Ishikawa (cell line): ENCODE measurements at regions not wholly inside any gene's neighbourhood (a gene's known extent, or its start where the extent isn't known, plus 50 kb on each side); places are given as distances from the start of the nearest gene placed in this dataset.

Experiments
- CEBPB ChIP-seq: IDR thresholded peaks from 2 replicates; pipeline ENCODE4 v1.6.1; 2012
- CREB1 ChIP-seq: IDR thresholded peaks from 2 replicates; pipeline ENCODE4 v1.6.1; 2012; ENCODE audit warnings: low read depth
- EGR1 ChIP-seq: IDR thresholded peaks from 2 replicates; pipeline ENCODE4 v1.6.1; 2012
- EP300 ChIP-seq: IDR thresholded peaks from 2 replicates; pipeline ENCODE4 v1.6.1; 2012; ENCODE audit warnings: borderline replicate concordance
- FOXM1 ChIP-seq: IDR thresholded peaks from 2 replicates; pipeline ENCODE4 v1.6.1; 2012; ENCODE audit warnings: low read depth, borderline replicate concordance
- NFIC ChIP-seq: IDR thresholded peaks from 2 replicates; pipeline ENCODE4 v1.6.1; 2012
- RAD21 ChIP-seq: IDR thresholded peaks from 2 replicates; pipeline ENCODE4 v1.6.1; 2012; ENCODE audit warnings: low read depth
- TAF1 ChIP-seq: IDR thresholded peaks from 2 replicates; pipeline ENCODE4 v1.6.1; 2012; ENCODE audit warnings: low read depth, mild to moderate bottlenecking
- TCF12 ChIP-seq: IDR thresholded peaks from 2 replicates; pipeline ENCODE4 v1.6.1; 2012; ENCODE audit warnings: low read depth
- TEAD4 ChIP-seq: IDR thresholded peaks from 2 replicates; pipeline ENCODE4 v1.6.1; 2012
- USF1 ChIP-seq: IDR thresholded peaks from 2 replicates; pipeline ENCODE4 v1.6.1; 2012
- YY1 ChIP-seq: IDR thresholded peaks from 2 replicates; pipeline ENCODE4 v1.6.1; 2012; ENCODE audit warnings: low read depth
- ZBTB7A ChIP-seq: IDR thresholded peaks from 2 replicates; pipeline ENCODE4 v1.6.1; 2012; ENCODE audit warnings: low read depth
- TF ChIP-seq, protein P1 (sequence below): IDR thresholded peaks from 2 replicates; pipeline ENCODE4 v1.6.1; 2012; ENCODE audit warnings: low read depth, mild to moderate bottlenecking
- TF ChIP-seq, protein P2 (sequence below): IDR thresholded peaks from 2 replicates; pipeline ENCODE4 v1.6.1; 2012

DNA sequence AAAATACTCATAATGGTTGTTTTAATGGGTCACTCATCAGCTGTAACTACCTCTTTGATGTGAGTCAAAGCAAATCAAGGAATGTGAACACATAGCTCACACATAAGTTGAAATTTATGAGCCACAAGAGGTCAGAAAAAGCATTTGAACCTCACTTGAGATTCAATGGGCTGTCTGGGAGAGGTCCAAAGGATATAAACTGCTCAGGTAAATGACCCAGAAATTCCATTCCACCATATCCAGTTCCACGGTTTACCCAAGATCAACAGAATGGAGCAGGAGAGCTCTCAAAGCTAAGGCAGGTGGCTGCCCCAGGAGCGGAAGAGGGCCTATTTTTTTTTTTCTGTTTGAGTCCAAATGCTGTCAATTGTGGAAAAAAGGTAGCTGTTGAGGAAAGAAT lies 464.1 kb downstream of the TNS1 start:
- TF ChIP-seq ZBTB7A = no peak
- no peak for TF ChIP-seq TCF12
- TF ChIP-seq TEAD4 = no peak

GRCh38 chr2:217535957-217536708 lies 466.7 kb downstream of the TNS1 start:
- TF ChIP-seq NFIC (no peak), TAF1 (no peak), USF1 (no peak), YY1 (no peak), TEAD4 (no peak), EP300 (no peak), EGR1 (no peak), ZBTB7A (no peak)

GRCh38 chr2:217530392-217531090 lies 472.3 kb downstream of the TNS1 start:
- TF ChIP-seq EGR1 (no peak), TEAD4 (no peak), ZBTB7A (no peak), FOXM1 (no peak), YY1 (no peak), RAD21 (no peak), EP300 (no peak), CREB1 (no peak), TCF12 (no peak), NFIC (no peak), TAF1 (no peak), USF1 (no peak), CEBPB (no peak)
- TF ChIP-seq, protein P1, sequence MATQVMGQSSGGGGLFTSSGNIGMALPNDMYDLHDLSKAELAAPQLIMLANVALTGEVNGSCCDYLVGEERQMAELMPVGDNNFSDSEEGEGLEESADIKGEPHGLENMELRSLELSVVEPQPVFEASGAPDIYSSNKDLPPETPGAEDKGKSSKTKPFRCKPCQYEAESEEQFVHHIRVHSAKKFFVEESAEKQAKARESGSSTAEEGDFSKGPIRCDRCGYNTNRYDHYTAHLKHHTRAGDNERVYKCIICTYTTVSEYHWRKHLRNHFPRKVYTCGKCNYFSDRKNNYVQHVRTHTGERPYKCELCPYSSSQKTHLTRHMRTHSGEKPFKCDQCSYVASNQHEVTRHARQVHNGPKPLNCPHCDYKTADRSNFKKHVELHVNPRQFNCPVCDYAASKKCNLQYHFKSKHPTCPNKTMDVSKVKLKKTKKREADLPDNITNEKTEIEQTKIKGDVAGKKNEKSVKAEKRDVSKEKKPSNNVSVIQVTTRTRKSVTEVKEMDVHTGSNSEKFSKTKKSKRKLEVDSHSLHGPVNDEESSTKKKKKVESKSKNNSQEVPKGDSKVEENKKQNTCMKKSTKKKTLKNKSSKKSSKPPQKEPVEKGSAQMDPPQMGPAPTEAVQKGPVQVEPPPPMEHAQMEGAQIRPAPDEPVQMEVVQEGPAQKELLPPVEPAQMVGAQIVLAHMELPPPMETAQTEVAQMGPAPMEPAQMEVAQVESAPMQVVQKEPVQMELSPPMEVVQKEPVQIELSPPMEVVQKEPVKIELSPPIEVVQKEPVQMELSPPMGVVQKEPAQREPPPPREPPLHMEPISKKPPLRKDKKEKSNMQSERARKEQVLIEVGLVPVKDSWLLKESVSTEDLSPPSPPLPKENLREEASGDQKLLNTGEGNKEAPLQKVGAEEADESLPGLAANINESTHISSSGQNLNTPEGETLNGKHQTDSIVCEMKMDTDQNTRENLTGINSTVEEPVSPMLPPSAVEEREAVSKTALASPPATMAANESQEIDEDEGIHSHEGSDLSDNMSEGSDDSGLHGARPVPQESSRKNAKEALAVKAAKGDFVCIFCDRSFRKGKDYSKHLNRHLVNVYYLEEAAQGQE = no peak
- TF ChIP-seq, protein P2, sequence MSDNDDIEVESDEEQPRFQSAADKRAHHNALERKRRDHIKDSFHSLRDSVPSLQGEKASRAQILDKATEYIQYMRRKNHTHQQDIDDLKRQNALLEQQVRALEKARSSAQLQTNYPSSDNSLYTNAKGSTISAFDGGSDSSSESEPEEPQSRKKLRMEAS = no peak

DNA sequence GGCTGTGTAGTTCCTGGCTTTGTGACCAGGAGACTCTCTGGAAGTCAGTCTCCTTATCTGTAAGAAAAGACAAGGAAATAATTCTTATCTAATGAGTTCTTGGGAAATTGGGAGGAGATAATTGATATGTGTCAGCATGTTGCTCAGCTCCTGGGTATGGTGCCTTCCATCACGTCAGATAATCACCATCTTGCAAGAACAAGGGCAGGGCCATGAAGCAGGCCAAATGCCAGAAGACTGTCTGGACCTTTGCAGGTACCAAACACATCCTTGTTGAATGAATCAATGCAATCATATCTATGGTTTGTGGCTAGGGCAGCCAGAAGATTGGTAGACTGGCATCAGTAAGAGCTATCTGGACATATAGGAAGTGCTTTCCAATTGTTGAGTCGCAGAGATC lies 473.5 kb downstream of the TNS1 start:
- TF ChIP-seq FOXM1 (no peak), EP300 (no peak), YY1 (no peak), EGR1 (no peak), NFIC (no peak), TCF12 (no peak), TEAD4 (no peak), RAD21 (no peak), CREB1 (no peak), CEBPB (no peak), ZBTB7A (no peak), USF1 (no peak), TAF1 (no peak)
- TF ChIP-seq, protein P1 = no peak
- TF ChIP-seq, protein P2 = no peak

- TF ChIP-seq CEBPB (no peak), TEAD4 (no peak), EGR1 (no peak), YY1 (no peak), EP300 (no peak), RAD21 (no peak), CREB1 (no peak)
These were observed 475.1 kb downstream of the TNS1 start for GRCh38 chr2:217527590-217528202.
